ENCODE measurements at regions not wholly inside any gene's neighbourhood (a gene's known extent, or its start where the extent isn't known, plus 50 kb on each side); places are given as distances from the start of the nearest gene placed in this dataset.

- Mint-ChIP-seq H3K27me3 (ENCODE audit: low read depth) (no peaks in the 10 kb centered on the region), H3K4me3 (ENCODE audit: unreplicated experiment) (no peak overlapping the region), H3K27ac (ENCODE audit: unreplicated experiment) (no peak overlapping the region), H3K4me1 (ENCODE audit: low read depth) (no peaks in the 10 kb centered on the region), H3K36me3 (ENCODE audit: low read depth) (no peaks in the 10 kb centered on the region), H3K9me3 (ENCODE audit: low read depth) (no peaks in the 10 kb centered on the region)
- no peak for DNase-seq (ENCODE audit: low spot score)
- TF ChIP-seq CTCF (IDR thresholded peaks at IDR 0.05) = no peak
Observed at GRCh38 chr1:188904201-188904600, 1573.5 kb downstream of the BRINP3 start.

DNA sequence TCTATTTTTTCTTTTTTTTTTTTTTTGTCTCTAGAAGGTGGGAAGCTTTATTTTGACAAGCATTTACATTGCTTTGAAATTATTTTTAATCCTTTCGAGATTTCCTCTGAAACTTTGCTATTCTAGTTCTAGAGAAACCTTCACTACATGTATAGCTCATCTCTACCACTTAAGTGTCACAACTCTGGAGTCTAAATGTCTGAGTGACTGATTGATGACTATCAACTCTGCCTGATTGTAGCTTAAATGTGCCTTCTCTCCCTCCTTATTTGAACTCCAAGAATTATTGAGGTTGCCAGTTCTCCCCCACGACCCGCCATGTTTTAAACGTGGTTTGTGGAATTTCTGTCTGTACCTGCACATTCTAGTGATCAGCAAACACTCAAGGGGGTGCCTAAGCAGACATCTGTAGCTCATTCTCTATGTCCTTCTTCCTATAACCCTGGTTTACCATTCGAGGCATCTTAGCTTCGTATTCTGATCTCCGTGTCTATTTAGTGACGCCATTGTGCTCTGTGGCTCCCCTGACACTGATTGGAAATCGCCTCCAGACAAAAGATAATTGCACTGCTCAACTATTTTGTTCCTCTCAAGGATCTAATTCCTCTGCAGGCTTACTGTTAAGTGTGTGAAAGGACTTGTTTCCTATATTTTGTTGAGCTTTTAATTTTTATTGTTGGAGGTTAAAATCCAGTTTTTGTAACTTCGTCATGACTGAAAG, 1570.6 kb downstream of the BRINP3 start:
- H3K27ac Mint-ChIP-seq (ENCODE audit: unreplicated experiment) = no peak overlapping the region
- no peak overlapping the region for H3K4me3 Mint-ChIP-seq (ENCODE audit: unreplicated experiment)
- H3K4me1 Mint-ChIP-seq (ENCODE audit: low read depth) = no peaks in the 10 kb centered on the region
- H3K9me3 Mint-ChIP-seq (ENCODE audit: low read depth) = no peaks in the 10 kb centered on the region
- H3K27me3 Mint-ChIP-seq (ENCODE audit: low read depth) = no peaks in the 10 kb centered on the region
- no peak for TF ChIP-seq CTCF (IDR thresholded peaks at IDR 0.05)
- no peaks in the 10 kb centered on the region for H3K36me3 Mint-ChIP-seq (ENCODE audit: low read depth)
- no peak for DNase-seq (ENCODE audit: low spot score)

DNA sequence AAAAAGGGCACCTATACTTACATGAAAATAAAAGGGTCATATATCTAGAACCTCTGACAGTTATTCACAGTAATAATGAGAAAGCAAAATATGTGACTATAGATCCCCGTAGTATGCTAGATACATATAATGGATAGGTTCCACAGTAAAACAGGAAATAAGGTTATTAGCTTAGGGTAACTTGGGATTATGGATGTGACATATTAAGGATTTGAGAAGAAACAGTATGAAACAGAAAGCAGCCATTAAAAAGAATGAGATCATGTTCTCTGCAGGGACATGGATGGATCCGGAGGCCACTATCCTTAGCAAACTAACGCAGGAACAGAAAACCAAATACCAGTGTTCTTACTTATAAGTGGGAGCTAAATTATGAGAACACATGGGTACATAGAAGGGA, 1547.3 kb downstream of the BRINP3 start:
- H3K4me1 Mint-ChIP-seq (ENCODE audit: low read depth) = no peaks in the 10 kb centered on the region
- H3K27ac Mint-ChIP-seq (ENCODE audit: unreplicated experiment) = no peak overlapping the region
- no peak for TF ChIP-seq CTCF (IDR thresholded peaks at IDR 0.05)
- H3K27me3 Mint-ChIP-seq (ENCODE audit: low read depth) = peaks cover 2% of the 10 kb centered on the region
- DNase-seq (ENCODE audit: low spot score) = no peak
- no peak overlapping the region for H3K4me3 Mint-ChIP-seq (ENCODE audit: unreplicated experiment)
- no peaks in the 10 kb centered on the region for H3K36me3 Mint-ChIP-seq (ENCODE audit: low read depth)
- no peaks in the 10 kb centered on the region for H3K9me3 Mint-ChIP-seq (ENCODE audit: low read depth)

- no peak for DNase-seq (ENCODE audit: low spot score)
- no peaks in the 10 kb centered on the region for H3K4me1 Mint-ChIP-seq (ENCODE audit: low read depth)
- no peak overlapping the region for H3K4me3 Mint-ChIP-seq (ENCODE audit: unreplicated experiment)
- peaks cover 2% of the 10 kb centered on the region for H3K27me3 Mint-ChIP-seq (ENCODE audit: low read depth)
- no peak overlapping the region for H3K27ac Mint-ChIP-seq (ENCODE audit: unreplicated experiment)
- no peak for TF ChIP-seq CTCF (IDR thresholded peaks at IDR 0.05)
- H3K9me3 Mint-ChIP-seq (ENCODE audit: low read depth) = no peaks in the 10 kb centered on the region
- no peaks in the 10 kb centered on the region for H3K36me3 Mint-ChIP-seq (ENCODE audit: low read depth)
Observed at GRCh38 chr1:188931506-188931905, 1546.2 kb downstream of the BRINP3 start.

- Mint-ChIP-seq H3K4me1 (ENCODE audit: low read depth) (no peaks in the 10 kb centered on the region), H3K4me3 (ENCODE audit: unreplicated experiment) (no peak overlapping the region), H3K27me3 (ENCODE audit: low read depth) (peaks cover 2% of the 10 kb centered on the region), H3K9me3 (ENCODE audit: low read depth) (no peaks in the 10 kb centered on the region), H3K27ac (ENCODE audit: unreplicated experiment) (no peak overlapping the region), H3K36me3 (ENCODE audit: low read depth) (no peaks in the 10 kb centered on the region)
- peak; percentile 64 for TF ChIP-seq CTCF (IDR thresholded peaks at IDR 0.05)
- DNase-seq (ENCODE audit: low spot score) = no peak
Observed at GRCh38 chr1:188937965-188938551, 1539.6 kb downstream of the BRINP3 start.

Measured in chondrocyte (in vitro differentiated cells).